Activated CD8-positive, alpha-beta T cell treated with anti-CD3 and anti-CD28 coated beads for 36 hours (primary cell): ENCODE measurements at regions not wholly inside any gene's neighbourhood (a gene's known extent, or its start where the extent isn't known, plus 50 kb on each side); places are given as distances from the start of the nearest gene placed in this dataset.
"Not testable (repeated sequence)": the region's sequence is repeated elsewhere in the genome, so short reads cannot be mapped to it uniquely, and the experiment has no call there.

Experiments
- ATAC-seq: fragments of 200-7000 bp; cut with Tn5 transposase; one replicate; pipeline ENCODE4 v1.10.0; 2021; ENCODE audit warnings: mild to moderate bottlenecking, moderate library complexity
- CTCF ChIA-PET: fragments of 350-600 bp; sonication (Branson Sonifier 250); formaldehyde crosslinking; loops from one replicate; lab custom pipeline; 2021; ENCODE audit warnings: antibody characterized with exemption; lab: Charles Lee
- POLR2A ChIA-PET: fragments of 350-600 bp; sonication (Branson Sonifier 250); formaldehyde crosslinking; loops from one replicate; lab custom pipeline; 2021; ENCODE audit warnings: antibody characterized with exemption; lab: Charles Lee
- DNase-seq: peaks from one replicate; pipeline ENCODE4 v3.0.0-alpha.2; 2020
- H3K27ac Mint-ChIP-seq: one replicate; pipeline ENCODE4 v1.8.0; 2021; ENCODE audit warnings: mild to moderate bottlenecking, mixed read lengths
- H3K27me3 Mint-ChIP-seq: one replicate; pipeline ENCODE4 v1.8.0; 2021; ENCODE audit warnings: mixed read lengths
- H3K36me3 Mint-ChIP-seq: one replicate; pipeline ENCODE4 v1.8.0; 2021; ENCODE audit warnings: low read depth, mixed read lengths
- H3K4me1 Mint-ChIP-seq: one replicate; pipeline ENCODE4 v1.8.0; 2021; ENCODE audit warnings: low read depth, mixed read lengths
- H3K4me3 Mint-ChIP-seq: one replicate; pipeline ENCODE4 v1.8.0; 2021; ENCODE audit warnings: mild to moderate bottlenecking, moderate library complexity, mixed read lengths
- H3K9me3 Mint-ChIP-seq: one replicate; pipeline ENCODE4 v1.8.0; 2021; ENCODE audit warnings: mixed read lengths
- CTCF ChIP-seq: fragments of 200-600 bp; IDR thresholded peaks from one replicate; pipeline ENCODE4 v1.8.0; 2022; ENCODE audit warnings: antibody characterized with exemption, mild to moderate bottlenecking
- intact Hi-C: fragments of 100-400 bp; cut with micrococcal nuclease; formaldehyde crosslinking; loops from one replicate; pipeline ENCODE4 v1.10.0; 2022

- ChIA-PET CTCF (no interaction called here), POLR2A (no interaction called here)
- H3K4me3 Mint-ChIP-seq: no peak overlapping the region
- DNase-seq (no peak), ATAC-seq (no peak)
- TF ChIP-seq CTCF: no peak
- H3K27me3 Mint-ChIP-seq: no peaks in the 10 kb centered on the region
- H3K9me3 Mint-ChIP-seq: no peaks in the 10 kb centered on the region
- no peak overlapping the region for H3K27ac Mint-ChIP-seq
- intact Hi-C loops: no loop called here
- no peaks in the 10 kb centered on the region for H3K4me1 Mint-ChIP-seq
- no peaks in the 10 kb centered on the region for H3K36me3 Mint-ChIP-seq
Measured at GRCh38 chr6:158894193-158894592, 75.0 kb upstream of the EZR start.

GRCh38 chr6:158892266-158892665 lies 73.1 kb upstream of the EZR start:
- POLR2A ChIA-PET: no interaction called here
- H3K27me3 Mint-ChIP-seq: no peaks in the 10 kb centered on the region
- intact Hi-C loops: no loop called here
- no peak for TF ChIP-seq CTCF
- CTCF ChIA-PET: no interaction called here
- H3K36me3 Mint-ChIP-seq: no peaks in the 10 kb centered on the region
- H3K4me1 Mint-ChIP-seq: no peaks in the 10 kb centered on the region
- H3K27ac Mint-ChIP-seq: no peak overlapping the region
- no peaks in the 10 kb centered on the region for H3K9me3 Mint-ChIP-seq
- no peak for DNase-seq
- no peak for ATAC-seq
- no peak overlapping the region for H3K4me3 Mint-ChIP-seq

- H3K27ac Mint-ChIP-seq: not testable (repeated sequence)
Measured at GRCh38 chr6:158891560-158891959, 72.4 kb upstream of the EZR start.

GRCh38 chr6:158888171-158888570 lies 69.0 kb upstream of the EZR start:
- H3K36me3 Mint-ChIP-seq, POLR2A ChIA-PET: not testable (repeated sequence)

More at GRCh38 chr6:158891560-158891959, 72.4 kb upstream of the EZR start:
- ATAC-seq, H3K4me3 Mint-ChIP-seq, H3K36me3 Mint-ChIP-seq, H3K9me3 Mint-ChIP-seq, DNase-seq, CTCF ChIA-PET, H3K27me3 Mint-ChIP-seq, H3K4me1 Mint-ChIP-seq, intact Hi-C loops, POLR2A ChIA-PET: not testable (repeated sequence)

GRCh38 chr6:158886346-158886977 lies 67.3 kb upstream of the EZR start:
- H3K27me3 Mint-ChIP-seq, H3K27ac Mint-ChIP-seq, ATAC-seq, DNase-seq, POLR2A ChIA-PET, H3K9me3 Mint-ChIP-seq, H3K36me3 Mint-ChIP-seq, CTCF ChIA-PET, H3K4me1 Mint-ChIP-seq, H3K4me3 Mint-ChIP-seq, intact Hi-C loops: not testable (repeated sequence)

More at GRCh38 chr6:158888171-158888570, 69.0 kb upstream of the EZR start:
- intact Hi-C loops, H3K4me3 Mint-ChIP-seq, H3K9me3 Mint-ChIP-seq, DNase-seq, H3K27me3 Mint-ChIP-seq, CTCF ChIA-PET, H3K4me1 Mint-ChIP-seq, H3K27ac Mint-ChIP-seq, ATAC-seq: not testable (repeated sequence)

GRCh38 chr6:158881884-158882283 lies 62.7 kb upstream of the EZR start:
- H3K9me3 Mint-ChIP-seq, DNase-seq, H3K4me3 Mint-ChIP-seq, intact Hi-C loops, H3K36me3 Mint-ChIP-seq, H3K27ac Mint-ChIP-seq, H3K27me3 Mint-ChIP-seq, POLR2A ChIA-PET, CTCF ChIA-PET, ATAC-seq: not testable (repeated sequence)
- H3K4me1 Mint-ChIP-seq: peaks cover 12% of the 10 kb centered on the region

- H3K4me1 Mint-ChIP-seq: peaks cover 12% of the 10 kb centered on the region
- POLR2A ChIA-PET, intact Hi-C loops, DNase-seq, H3K9me3 Mint-ChIP-seq, H3K27me3 Mint-ChIP-seq, H3K36me3 Mint-ChIP-seq, H3K27ac Mint-ChIP-seq, H3K4me3 Mint-ChIP-seq, ATAC-seq, CTCF ChIA-PET: not testable (repeated sequence)
Measured at GRCh38 chr6:158881276-158881675, 62.1 kb upstream of the EZR start.
